ENCODE measurements at regions not wholly inside any gene's neighbourhood (a gene's known extent, or its start where the extent isn't known, plus 50 kb on each side); places are given as distances from the start of the nearest gene placed in this dataset.

DNA sequence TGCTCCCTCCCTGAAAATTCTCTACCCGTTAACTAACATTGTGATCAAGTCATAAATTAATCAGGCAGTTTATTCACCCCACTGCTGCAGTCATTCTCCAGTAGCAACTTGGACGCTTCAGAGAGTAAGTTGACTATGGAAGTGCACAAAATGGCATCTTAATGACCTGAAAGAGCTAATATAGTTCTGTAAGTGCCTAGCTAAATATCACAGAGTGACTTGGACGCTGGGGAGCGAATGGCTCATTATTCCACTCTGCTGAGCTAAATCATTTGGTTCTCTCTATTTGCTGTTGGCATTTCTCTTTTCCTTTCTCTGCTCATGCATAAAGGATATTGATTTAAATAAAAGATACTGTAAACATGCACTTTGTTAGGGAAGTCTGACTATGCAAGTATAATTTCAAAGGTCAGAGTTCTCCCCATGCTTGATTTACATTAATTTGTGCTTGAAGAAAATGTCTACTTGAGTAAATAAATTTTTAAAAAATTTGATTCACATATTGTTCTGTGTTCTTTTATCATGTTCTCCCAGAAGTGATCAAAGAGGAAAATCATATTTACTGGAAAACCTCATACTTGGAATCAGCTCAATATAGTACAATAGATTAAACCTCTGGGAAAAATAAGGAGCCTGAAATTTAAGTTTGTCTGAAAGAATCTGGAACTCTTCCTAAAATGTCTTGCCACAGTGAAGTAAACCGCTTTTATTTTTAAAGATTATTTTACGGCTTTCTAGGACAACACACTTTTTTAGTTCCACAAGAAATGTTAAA, 169.5 kb upstream of the HAPLN1 start:
- Histone ChIP-seq H3K4me1 (no peaks in the 10 kb centered on the region), H3K9me3 (no peaks in the 10 kb centered on the region), H3K27ac (no peak overlapping the region), H3K36me3 (no peaks in the 10 kb centered on the region), H3K4me3 (no peak overlapping the region), H3K27me3 (no peaks in the 10 kb centered on the region)
- TF ChIP-seq, protein P1, sequence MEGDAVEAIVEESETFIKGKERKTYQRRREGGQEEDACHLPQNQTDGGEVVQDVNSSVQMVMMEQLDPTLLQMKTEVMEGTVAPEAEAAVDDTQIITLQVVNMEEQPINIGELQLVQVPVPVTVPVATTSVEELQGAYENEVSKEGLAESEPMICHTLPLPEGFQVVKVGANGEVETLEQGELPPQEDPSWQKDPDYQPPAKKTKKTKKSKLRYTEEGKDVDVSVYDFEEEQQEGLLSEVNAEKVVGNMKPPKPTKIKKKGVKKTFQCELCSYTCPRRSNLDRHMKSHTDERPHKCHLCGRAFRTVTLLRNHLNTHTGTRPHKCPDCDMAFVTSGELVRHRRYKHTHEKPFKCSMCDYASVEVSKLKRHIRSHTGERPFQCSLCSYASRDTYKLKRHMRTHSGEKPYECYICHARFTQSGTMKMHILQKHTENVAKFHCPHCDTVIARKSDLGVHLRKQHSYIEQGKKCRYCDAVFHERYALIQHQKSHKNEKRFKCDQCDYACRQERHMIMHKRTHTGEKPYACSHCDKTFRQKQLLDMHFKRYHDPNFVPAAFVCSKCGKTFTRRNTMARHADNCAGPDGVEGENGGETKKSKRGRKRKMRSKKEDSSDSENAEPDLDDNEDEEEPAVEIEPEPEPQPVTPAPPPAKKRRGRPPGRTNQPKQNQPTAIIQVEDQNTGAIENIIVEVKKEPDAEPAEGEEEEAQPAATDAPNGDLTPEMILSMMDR (IDR thresholded peaks at IDR 0.05) = no peak
- TF ChIP-seq POLR2A (IDR thresholded peaks at IDR 0.05) = no peak
- DNase-seq = no peak

DNA sequence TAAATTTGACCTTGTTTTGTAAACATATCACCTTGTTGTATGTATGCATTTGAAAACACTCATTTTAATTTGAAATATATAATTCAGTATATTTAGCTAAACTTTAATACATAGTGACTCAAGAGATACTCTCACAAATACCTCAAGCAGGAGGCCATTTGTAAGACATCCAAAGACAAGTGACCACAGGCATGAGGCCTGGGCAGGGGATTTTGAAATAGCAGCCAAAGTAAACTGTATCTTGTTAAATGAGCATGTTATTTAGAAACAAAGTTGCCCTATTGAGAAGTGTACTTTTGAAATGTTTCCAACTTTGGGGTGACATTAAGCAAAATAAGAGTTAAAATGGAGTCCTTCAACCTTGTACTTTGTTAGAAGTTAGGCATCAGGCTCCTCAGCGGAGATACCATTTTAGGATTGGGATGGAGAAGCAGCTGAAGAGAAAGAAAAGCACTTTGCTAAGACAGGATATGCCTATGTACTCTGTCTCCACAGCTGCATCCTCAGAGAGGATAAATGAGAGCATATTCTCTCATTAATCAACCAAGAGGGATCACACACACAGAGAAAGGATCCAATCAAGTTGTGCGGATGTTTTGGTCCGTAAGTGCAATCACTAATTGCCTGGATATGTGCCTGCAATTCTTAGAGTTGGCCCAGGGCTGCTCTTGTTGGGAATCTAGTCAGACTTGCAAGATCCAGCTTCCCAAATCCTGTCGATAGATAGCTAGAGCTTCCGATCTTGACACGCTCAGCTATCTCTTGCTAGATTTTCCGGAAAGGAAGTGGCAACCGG, 157.5 kb upstream of the HAPLN1 start:
- Histone ChIP-seq H3K27me3 (no peaks in the 10 kb centered on the region), H3K4me1 (no peaks in the 10 kb centered on the region), H3K9me3 (no peaks in the 10 kb centered on the region), H3K27ac (peak overlapping the region in 1 of 4 donors; percentile 21), H3K36me3 (no peaks in the 10 kb centered on the region), H3K4me3 (no peak overlapping the region)
- TF ChIP-seq, protein P1 (IDR thresholded peaks at IDR 0.05) = no peak
- no peak for TF ChIP-seq POLR2A (IDR thresholded peaks at IDR 0.05)
- no peak for DNase-seq

DNA sequence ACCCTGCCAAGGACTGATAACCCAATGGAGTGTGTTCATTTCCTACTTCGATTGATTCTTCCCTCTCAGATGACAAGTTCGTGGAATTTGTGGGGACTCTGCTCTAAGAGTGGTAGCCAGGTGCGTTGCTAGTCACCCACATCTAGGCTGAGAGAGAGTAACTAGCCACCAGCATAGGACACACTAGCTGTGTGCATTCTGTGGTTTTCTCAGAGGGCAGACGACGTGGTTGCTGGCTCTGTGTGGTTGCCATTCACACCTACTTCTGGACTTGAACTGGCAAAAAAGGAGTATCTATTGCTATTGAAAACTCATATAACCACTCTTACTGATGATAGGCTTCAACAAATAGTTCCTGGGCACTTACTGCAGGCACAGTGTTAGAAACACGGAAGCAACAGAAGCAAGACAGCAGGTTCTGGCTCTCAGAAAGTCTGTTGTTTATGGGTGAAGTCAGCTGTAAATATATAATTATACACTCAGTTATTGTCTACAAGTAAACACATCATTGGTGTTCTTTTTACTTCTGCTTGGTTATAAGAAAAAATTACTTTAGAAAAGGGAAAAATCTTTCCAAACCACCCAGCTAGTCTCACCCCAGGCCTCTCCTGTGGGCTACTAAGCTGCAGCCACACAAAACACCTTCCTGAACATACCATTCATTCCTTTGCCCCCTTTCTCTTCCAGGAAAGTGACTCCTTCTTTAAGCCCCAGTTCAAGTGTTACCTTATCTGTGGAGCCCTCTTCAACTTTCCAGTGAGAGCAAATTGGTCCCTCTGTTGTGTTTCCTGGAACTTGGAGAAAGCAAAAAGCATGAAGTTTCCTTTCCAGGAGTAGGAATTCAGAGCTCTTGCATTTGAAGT, 151.1 kb upstream of the HAPLN1 start:
- Histone ChIP-seq H3K4me1 (no peaks in the 10 kb centered on the region), H3K9me3 (no peaks in the 10 kb centered on the region)

DNA sequence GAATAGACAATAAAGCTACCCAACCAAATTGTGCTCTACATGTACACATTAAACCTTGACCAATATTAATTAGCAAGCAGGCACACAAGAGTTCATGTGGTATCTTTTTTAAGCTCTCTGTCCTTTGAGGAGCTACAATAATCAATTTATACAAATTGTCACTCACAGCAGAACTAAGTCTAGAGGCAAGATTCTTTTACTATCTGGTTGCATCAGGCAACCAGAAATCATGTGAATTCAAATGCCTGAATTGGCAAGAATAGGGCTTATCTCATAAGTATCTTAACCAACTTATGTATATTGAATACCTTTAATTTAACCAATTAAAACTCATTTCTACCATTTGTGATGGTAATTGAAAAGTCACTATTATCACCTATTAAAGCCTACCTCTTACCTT, 145.5 kb upstream of the HAPLN1 start:
- no peaks in the 10 kb centered on the region for H3K4me1 ChIP-seq
- no peak for DNase-seq
- no peak overlapping the region for H3K4me3 ChIP-seq
- no peak overlapping the region for H3K27ac ChIP-seq
- TF ChIP-seq, protein P1 (IDR thresholded peaks at IDR 0.05) = no peak
- TF ChIP-seq POLR2A (IDR thresholded peaks at IDR 0.05) = no peak
- no peaks in the 10 kb centered on the region for H3K9me3 ChIP-seq
- H3K27me3 ChIP-seq = no peaks in the 10 kb centered on the region
- H3K36me3 ChIP-seq = no peaks in the 10 kb centered on the region

More for the DNA sequence above, 151.1 kb upstream of the HAPLN1 start:
- Histone ChIP-seq H3K36me3 (no peaks in the 10 kb centered on the region), H3K27me3 (no peaks in the 10 kb centered on the region), H3K4me3 (no peak overlapping the region), H3K27ac (no peak overlapping the region)
- no peak for DNase-seq
- TF ChIP-seq, protein P1 (IDR thresholded peaks at IDR 0.05) = no peak
- TF ChIP-seq POLR2A (IDR thresholded peaks at IDR 0.05) = no peak

DNA sequence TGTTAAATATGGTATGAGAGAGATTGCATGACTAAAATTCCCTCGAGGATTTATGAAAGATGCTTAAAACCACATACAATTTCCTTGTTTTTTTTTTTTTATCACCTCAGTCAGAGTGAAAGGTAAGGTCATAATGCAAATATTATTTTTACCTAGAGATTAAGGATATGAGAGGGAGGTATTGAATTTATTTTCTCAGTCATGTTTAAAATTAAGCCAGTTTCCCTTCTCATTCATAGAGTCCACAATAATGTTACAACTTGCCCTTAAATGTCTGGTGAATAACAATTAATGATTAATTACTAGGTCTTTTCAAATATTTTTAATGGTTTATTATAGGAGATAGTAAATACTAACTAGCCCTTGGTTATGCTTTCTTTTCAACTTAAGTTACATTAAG, 144.9 kb upstream of the HAPLN1 start:
- no peak overlapping the region for H3K4me3 ChIP-seq
- DNase-seq = no peak
- H3K36me3 ChIP-seq = no peaks in the 10 kb centered on the region
- TF ChIP-seq, protein P1 (IDR thresholded peaks at IDR 0.05) = no peak
- TF ChIP-seq POLR2A (IDR thresholded peaks at IDR 0.05) = no peak
- H3K27ac ChIP-seq = no peak overlapping the region
- H3K9me3 ChIP-seq = no peaks in the 10 kb centered on the region
- no peaks in the 10 kb centered on the region for H3K4me1 ChIP-seq
- H3K27me3 ChIP-seq = no peaks in the 10 kb centered on the region
